HCT116 (cell line): ENCODE measurements at regions not wholly inside any gene's neighbourhood (a gene's known extent, or its start where the extent isn't known, plus 50 kb on each side); places are given as distances from the start of the nearest gene placed in this dataset.

Experiments
- ATAC-seq: fragments of 200-7000 bp; cut with Tn5 transposase; 2 replicates; pipeline ENCODE4 v1.9.1; 2020; ENCODE audit warnings: mild to moderate bottlenecking, moderate library complexity
- BruUV-seq: library from RNA; stranded (reverse); fragments of 400-500 nt; replicated peaks from 2 replicates; lab custom pipeline; 2021; lab: Mats Ljungman, UMichigan
- CTCF ChIA-PET: fragments of 300-600 bp; sonication (Branson Sonifier 250); formaldehyde crosslinking; loops from one replicate; lab custom pipeline; 2021; ENCODE audit warnings: antibody characterized with exemption; lab: Charles Lee
- POLR2A ChIA-PET: fragments of 300-600, 350-600 bp; sonication (Branson Sonifier 250); formaldehyde crosslinking; loops from one replicate; lab custom pipeline; 2021; ENCODE audit warnings: antibody characterized with exemption; lab: Charles Lee
- RAD21 ChIA-PET, 2 experiments: fragments of 300-600 bp; sonication (Branson Sonifier 250); formaldehyde crosslinking; loops; one replicate each; lab custom pipeline; 2023; ENCODE audit warnings: low total read pairs in 2 of 2; ENCODE audit not compliant: uncharacterized antibody in 2 of 2, unreplicated experiment in 2 of 2, low non-redundant PET in 1 of 2; lab: Charles Lee
- DNase-seq: peaks from one replicate; pipeline ENCODE4 v3.0.0-alpha.2; 2010; ENCODE audit warnings: low read depth, low spot score
- H2AFZ ChIP-seq: fragments of 200-600 bp; shearing (Covaris generic), sonication (generic); 2 replicates; pipeline ENCODE4 v1.6.1; 2017; ENCODE audit warnings: low read depth, mixed run types, mixed read lengths, antibody characterized with exemption, low read length; ENCODE audit not compliant: poor library complexity, severe bottlenecking
- H3K27ac ChIP-seq: 2 replicates; pipeline ENCODE4 v1.5.1; 2012; ENCODE audit warnings: low read depth, low read length
- H3K27me3 ChIP-seq: fragments of 200-600 bp; sonication (generic); 2 replicates; pipeline ENCODE4 v1.6.1; 2016; ENCODE audit warnings: mixed run types, low read length, mixed read lengths; ENCODE audit not compliant: insufficient read depth
- H3K36me3 ChIP-seq, 2 experiments: fragments of 200-500 bp in 1 of 2; fragments of 200-600 bp in 1 of 2; sonication (Bioruptor generic) in 1 of 2; sonication (generic) in 1 of 2; 2 replicates each; pipeline versions ENCODE4 v1.5.1 to v1.6.1; 2014 to 2016; ENCODE audit warnings: low read length in 2 of 2, inconsistent platforms in 1 of 2, mixed read lengths in 1 of 2, mixed run types in 1 of 2; ENCODE audit not compliant: insufficient read depth in 2 of 2, control insufficient read depth in 1 of 2
- H3K4me1 ChIP-seq, 2 experiments: fragments of 200-600 bp in 1 of 2; sonication (generic) in 1 of 2; 2 replicates each; pipeline versions ENCODE4 v1.5.1 to v1.6.1; 2012 to 2017; ENCODE audit warnings: low read length in 2 of 2, inconsistent platforms in 1 of 2, mild to moderate bottlenecking in 1 of 2, mixed read lengths in 1 of 2, mixed run types in 1 of 2, moderate library complexity in 1 of 2; ENCODE audit not compliant: insufficient read depth in 2 of 2, control insufficient read depth in 1 of 2
- H3K4me2 ChIP-seq: fragments of 200-600 bp; sonication (generic); 2 replicates; pipeline ENCODE4 v1.6.1; 2017; ENCODE audit warnings: mixed run types, low read length, mixed read lengths
- H3K4me3 ChIP-seq, 2 experiments: fragments of 200-600 bp in 1 of 2; sonication (generic) in 1 of 2; replicated peaks in 1 of 2; 2 replicates each; pipeline ENCODE4 v1.5.1; 2011 to 2016; ENCODE audit warnings: low read length in 2 of 2, control low read depth in 1 of 2, low read depth in 1 of 2, mild to moderate bottlenecking in 1 of 2, mixed read lengths in 1 of 2, mixed run types in 1 of 2
- H3K79me2 ChIP-seq: fragments of 200-600 bp; sonication (generic); 2 replicates; pipeline ENCODE4 v1.6.1; 2017; ENCODE audit warnings: mild to moderate bottlenecking, mixed run types, low read length, moderate library complexity, mixed read lengths; ENCODE audit not compliant: insufficient read depth
- H3K9ac ChIP-seq: fragments of 200-600 bp; sonication (generic); 2 replicates; pipeline ENCODE4 v1.6.1; 2016; ENCODE audit warnings: low read length, mixed read lengths
- H3K9me2 ChIP-seq: fragments of 200-600 bp; sonication (generic), shearing (Covaris generic); 2 replicates; pipeline ENCODE4 v1.6.1; 2017; ENCODE audit warnings: mixed run types, mild to moderate bottlenecking, moderate library complexity; ENCODE audit not compliant: insufficient read depth
- H3K9me3 ChIP-seq, 2 experiments: fragments of 200-500 bp in 1 of 2; fragments of 200-600 bp in 1 of 2; sonication (Bioruptor generic) in 1 of 2; sonication (generic) in 1 of 2; 2 replicates each; pipeline ENCODE4 v1.6.1; 2014 to 2017; ENCODE audit warnings: low read length in 2 of 2, mixed read lengths in 2 of 2, inconsistent platforms in 1 of 2, low read depth in 1 of 2, mild to moderate bottlenecking in 1 of 2, mixed run types in 1 of 2, moderate library complexity in 1 of 2; ENCODE audit not compliant: control insufficient read depth in 1 of 2, insufficient read depth in 1 of 2
- H4K20me1 ChIP-seq: fragments of 200-600 bp; sonication (generic), shearing (Covaris generic); 2 replicates; pipeline ENCODE4 v1.6.1; 2017; ENCODE audit warnings: mixed run types, mild to moderate bottlenecking, moderate library complexity; ENCODE audit not compliant: insufficient read depth
- CBX3 ChIP-seq: IDR thresholded peaks from 2 replicates; pipeline ENCODE4 v1.6.1; 2012; ENCODE audit warnings: low read depth
- ELF1 ChIP-seq: IDR thresholded peaks from 2 replicates; pipeline ENCODE4 v1.6.1; 2012; ENCODE audit warnings: low read depth, borderline replicate concordance
- EZH2 ChIP-seq: fragments of 200-600 bp; sonication (generic); IDR thresholded peaks from 2 replicates; pipeline ENCODE4 v1.6.1; 2017; ENCODE audit warnings: antibody characterized with exemption, mixed run types
- POLR2A ChIP-seq: IDR thresholded peaks from 2 replicates; pipeline ENCODE4 v1.7.0; 2011; ENCODE audit warnings: borderline replicate concordance; ENCODE audit not compliant: insufficient read depth, insufficient read length; ENCODE audit errors: extremely low read depth
- SP1 ChIP-seq: IDR thresholded peaks from 2 replicates; pipeline ENCODE4 v1.6.1; 2012; ENCODE audit warnings: low read depth
- SRF ChIP-seq: IDR thresholded peaks from 2 replicates; pipeline ENCODE4 v1.6.1; 2012; ENCODE audit warnings: low read depth
- intact Hi-C: fragments of 100-400 bp; cut with micrococcal nuclease; formaldehyde crosslinking; loops from 2 replicates; pipeline ENCODE4 v1.10.0; 2022
- TF ChIP-seq, protein P1 (sequence below): IDR thresholded peaks from 2 replicates; pipeline ENCODE4 v1.6.1; 2012
- TF ChIP-seq, protein P2 (sequence below), 3 experiments: fragments of 200-600 bp in 1 of 3; sonication (generic) in 1 of 3; IDR thresholded peaks in 2 of 3; conservative IDR thresholded peaks in 1 of 3; 2 replicates each; pipeline ENCODE4 v1.5.1; 2012 to 2017; ENCODE audit warnings: low read depth in 2 of 3, low read length in 2 of 3, antibody characterized with exemption in 1 of 3, borderline replicate concordance in 1 of 3, control low read depth in 1 of 3, mild to moderate bottlenecking in 1 of 3, mixed read lengths in 1 of 3, mixed run types in 1 of 3, moderate library complexity in 1 of 3; ENCODE audit not compliant: insufficient read depth in 1 of 3

DNA sequence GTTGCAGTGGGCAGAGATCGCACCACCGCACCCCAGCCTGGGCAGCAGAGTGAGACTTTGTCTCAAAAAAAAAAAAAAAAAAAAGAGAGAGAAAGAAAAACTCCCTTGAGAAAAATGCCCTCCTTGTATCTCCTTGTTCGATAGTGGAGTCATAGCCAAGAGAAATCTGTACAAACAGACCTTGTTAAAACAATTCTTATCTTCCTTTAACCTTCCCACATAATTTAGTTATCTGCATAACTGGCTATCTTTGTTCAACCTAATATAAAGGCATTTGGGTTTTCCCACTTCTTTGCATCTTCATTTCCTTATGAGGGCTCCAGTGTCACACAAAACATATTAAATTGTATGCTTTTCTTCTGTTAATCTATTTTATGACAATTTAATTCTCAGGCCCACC is 65.1 kb upstream of the ATP11B start:
- intact Hi-C loops = no loop called here
- no peak for ATAC-seq
- no TSS peak for BruUV-seq
- H4K20me1 ChIP-seq = no peaks in the 10 kb centered on the region
- DNase-seq = no peak
- H3K27me3 ChIP-seq = no peaks in the 10 kb centered on the region
- CTCF ChIA-PET = no interaction called here
- H3K9ac ChIP-seq = no peak overlapping the region
- H3K27ac ChIP-seq = no peak overlapping the region
- no peaks in the 10 kb centered on the region for H3K9me2 ChIP-seq
- no peak overlapping the region for H2AFZ ChIP-seq
- H3K4me2 ChIP-seq = no peak overlapping the region
- H3K9me3 ChIP-seq = no peaks in the 10 kb centered on the region
- peaks cover 2 to 8% of the 10 kb centered on the region in 2 experiments; a peak in 2 of 4 replicates for H3K4me1 ChIP-seq
- RAD21 ChIA-PET = no interaction called here
- TF ChIP-seq, protein P1, sequence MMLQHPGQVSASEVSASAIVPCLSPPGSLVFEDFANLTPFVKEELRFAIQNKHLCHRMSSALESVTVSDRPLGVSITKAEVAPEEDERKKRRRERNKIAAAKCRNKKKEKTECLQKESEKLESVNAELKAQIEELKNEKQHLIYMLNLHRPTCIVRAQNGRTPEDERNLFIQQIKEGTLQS = no peak
- TF ChIP-seq CBX3 = no peak
- TF ChIP-seq, protein P2, sequence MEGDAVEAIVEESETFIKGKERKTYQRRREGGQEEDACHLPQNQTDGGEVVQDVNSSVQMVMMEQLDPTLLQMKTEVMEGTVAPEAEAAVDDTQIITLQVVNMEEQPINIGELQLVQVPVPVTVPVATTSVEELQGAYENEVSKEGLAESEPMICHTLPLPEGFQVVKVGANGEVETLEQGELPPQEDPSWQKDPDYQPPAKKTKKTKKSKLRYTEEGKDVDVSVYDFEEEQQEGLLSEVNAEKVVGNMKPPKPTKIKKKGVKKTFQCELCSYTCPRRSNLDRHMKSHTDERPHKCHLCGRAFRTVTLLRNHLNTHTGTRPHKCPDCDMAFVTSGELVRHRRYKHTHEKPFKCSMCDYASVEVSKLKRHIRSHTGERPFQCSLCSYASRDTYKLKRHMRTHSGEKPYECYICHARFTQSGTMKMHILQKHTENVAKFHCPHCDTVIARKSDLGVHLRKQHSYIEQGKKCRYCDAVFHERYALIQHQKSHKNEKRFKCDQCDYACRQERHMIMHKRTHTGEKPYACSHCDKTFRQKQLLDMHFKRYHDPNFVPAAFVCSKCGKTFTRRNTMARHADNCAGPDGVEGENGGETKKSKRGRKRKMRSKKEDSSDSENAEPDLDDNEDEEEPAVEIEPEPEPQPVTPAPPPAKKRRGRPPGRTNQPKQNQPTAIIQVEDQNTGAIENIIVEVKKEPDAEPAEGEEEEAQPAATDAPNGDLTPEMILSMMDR (IDR thresholded peaks at IDR 0.05 in 2 of 3, conservative IDR thresholded peaks at IDR 0.05 in 1 of 3; ENCODE audit: borderline replicate concordance in 1 of 3, insufficient read depth in 1 of 3, low read depth in 2 of 3, low read length in 2 of 3) = no peak
- TF ChIP-seq SRF = no peak
- TF ChIP-seq ELF1 = no peak
- no peak for TF ChIP-seq SP1
- TF ChIP-seq POLR2A = no peak
- no peak for TF ChIP-seq EZH2
- no peaks in the 10 kb centered on the region for H3K79me2 ChIP-seq
- POLR2A ChIA-PET = no interaction called here
- no peaks in the 10 kb centered on the region for H3K36me3 ChIP-seq
- H3K4me3 ChIP-seq = no peak overlapping the region
